COLO668 (cell line): ENCODE measurements at regions not wholly inside any gene's neighbourhood (a gene's known extent, or its start where the extent isn't known, plus 50 kb on each side); places are given as distances from the start of the nearest gene placed in this dataset.

ENCODE experiments used
- DNase-seq: peaks from one replicate; lab custom pipeline; 2025; ENCODE audit not compliant: unreplicated experiment; lab: John Stamatoyannopoulos, UW

GRCh38 chr3:31004025-31004678 is 109.7 kb upstream of the GADL1 start:
- no peak for DNase-seq

- no peak for DNase-seq
These were observed 114.5 kb upstream of the GADL1 start for GRCh38 chr3:31008994-31009393.

GRCh38 chr3:31009881-31010280 is 115.4 kb upstream of the GADL1 start:
- DNase-seq: peak; percentile 13

DNA sequence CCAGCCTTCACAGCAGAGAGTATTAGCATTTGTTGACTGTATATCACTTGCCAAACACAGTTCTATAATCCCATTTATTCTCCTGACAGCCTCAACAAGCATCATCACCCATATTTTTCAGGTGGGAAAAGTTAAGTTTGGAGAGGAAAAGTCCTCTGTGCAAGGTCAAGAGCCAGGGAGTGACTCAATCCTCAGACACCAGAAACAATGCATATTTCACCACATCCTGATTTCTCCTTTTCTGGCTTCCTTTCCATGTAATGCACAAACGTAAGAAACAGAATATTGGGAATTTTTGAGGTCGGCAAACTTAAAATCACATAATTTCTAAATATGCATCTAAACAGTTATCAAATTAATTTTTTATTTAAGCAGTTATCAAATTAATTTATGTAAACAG is 116.0 kb upstream of the GADL1 start:
- DNase-seq: no peak

DNA sequence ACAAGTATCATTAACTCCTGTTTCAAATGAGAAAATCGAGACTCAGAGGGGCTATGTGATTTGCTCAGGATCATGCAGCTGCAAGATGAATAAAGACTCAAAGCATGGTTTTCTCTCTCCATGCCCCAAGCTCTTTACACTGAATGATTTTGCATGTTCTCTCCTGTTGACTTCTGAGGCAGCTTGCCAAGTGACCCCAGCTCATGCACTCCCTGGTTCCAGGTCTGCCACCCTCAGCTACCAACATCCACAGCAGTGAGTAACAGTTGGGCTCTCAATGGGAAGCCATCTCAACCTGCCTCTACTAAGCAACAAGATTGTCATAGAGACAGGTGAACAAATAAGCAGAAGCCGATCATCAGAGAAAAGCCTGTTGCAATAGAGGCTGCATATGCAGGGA is 116.9 kb upstream of the GADL1 start:
- peak; percentile 73 for DNase-seq

DNA sequence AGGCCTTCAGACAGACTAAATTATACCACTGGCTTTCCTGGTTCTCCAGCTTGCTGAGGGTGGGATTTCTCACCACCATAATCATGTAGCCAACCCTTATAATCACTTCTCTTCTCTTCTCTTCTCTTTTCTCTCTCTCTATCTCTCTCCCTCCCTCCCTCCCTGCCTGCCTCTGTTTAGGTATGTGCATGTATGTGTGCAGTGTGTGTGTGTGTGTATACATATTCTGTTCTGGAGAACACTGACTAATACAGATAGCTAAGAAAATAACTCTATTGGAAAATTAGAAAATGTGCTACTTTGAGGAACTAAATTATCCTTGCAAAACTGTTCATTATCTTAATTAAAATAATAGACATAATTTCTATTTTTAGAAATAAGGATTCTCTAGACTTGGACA is 118.6 kb upstream of the GADL1 start:
- no peak for DNase-seq

DNA sequence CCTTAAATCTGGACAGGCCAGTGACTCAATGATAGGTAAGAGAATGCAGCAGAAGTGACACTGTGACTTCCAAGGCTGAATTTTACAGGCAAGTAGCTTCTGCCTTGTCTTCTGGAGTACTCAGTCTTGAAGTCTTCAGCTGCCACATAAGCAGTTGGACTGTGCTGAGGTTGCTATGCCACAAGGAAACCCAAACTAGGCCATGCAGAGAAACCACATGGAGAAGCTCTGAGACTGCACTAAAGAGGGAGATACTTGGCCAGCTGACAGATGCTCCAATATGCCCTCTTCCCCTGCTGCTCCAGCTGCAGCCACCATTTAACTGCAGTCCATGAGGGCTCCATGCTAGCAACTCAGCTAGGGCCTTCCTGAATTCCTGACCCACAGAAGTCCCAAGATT is 119.4 kb upstream of the GADL1 start:
- DNase-seq: no peak

DNA sequence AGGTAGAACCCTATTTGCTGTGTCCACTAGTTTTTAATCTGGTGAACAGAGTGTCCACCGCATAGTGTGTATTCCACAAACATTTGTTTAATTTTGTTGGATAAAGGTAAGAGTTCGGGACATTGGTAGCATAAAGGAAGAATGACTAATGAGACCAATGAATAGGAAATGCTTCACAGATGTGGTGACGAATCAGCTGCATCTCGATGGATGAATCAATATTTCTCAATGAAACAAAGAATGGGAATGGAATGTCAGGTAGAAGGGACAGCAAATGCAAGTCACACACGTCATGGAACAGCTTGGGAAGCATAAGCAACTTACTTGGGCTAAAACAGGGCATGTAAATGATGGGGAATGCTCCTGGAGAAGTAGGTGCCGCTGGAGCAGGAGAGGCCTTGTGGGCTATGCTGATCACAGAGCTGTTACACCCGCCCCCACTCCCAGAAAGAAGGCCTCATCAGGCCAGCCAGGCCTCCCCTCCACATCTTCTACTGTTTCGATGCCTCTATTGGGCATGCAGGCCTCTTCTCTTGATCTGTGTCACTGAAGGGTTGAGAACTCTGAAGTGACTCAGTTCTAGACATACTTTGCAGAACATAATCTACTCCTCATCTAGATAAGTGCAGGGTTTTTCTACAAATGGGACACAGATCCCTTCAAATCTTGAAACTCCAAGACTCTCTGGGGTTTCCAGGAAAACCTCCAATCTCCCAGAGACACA is 120.0 kb upstream of the GADL1 start:
- DNase-seq: no peak

GRCh38 chr3:31016196-31016595 is 121.7 kb upstream of the GADL1 start:
- no peak for DNase-seq

- DNase-seq: no peak
These were observed 128.3 kb upstream of the GADL1 start for GRCh38 chr3:31022716-31023115.

DNA sequence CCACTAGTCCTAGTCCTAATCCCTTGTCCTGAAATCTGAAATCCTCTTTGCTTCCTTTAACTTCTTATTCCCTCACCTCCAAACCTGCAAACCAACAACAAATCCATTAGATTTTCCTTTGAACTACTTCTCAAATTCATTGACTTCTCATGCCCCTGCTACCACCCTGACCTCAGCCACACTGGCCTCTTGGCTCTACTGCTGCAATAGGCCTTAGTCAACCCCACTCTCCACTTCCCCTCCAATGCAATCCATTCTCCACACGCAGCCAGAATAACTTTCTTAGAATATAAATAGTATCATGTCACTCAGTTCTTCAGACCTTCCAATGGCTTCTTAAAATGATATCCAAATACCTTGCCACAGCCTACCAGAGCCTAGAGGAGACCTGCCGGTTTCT is 131.1 kb upstream of the GADL1 start:
- no peak for DNase-seq

- no peak for DNase-seq
These were observed 132.8 kb upstream of the GADL1 start for GRCh38 chr3:31027191-31027761.

GRCh38 chr3:31027914-31028313 is 133.5 kb upstream of the GADL1 start:
- no peak for DNase-seq

DNA sequence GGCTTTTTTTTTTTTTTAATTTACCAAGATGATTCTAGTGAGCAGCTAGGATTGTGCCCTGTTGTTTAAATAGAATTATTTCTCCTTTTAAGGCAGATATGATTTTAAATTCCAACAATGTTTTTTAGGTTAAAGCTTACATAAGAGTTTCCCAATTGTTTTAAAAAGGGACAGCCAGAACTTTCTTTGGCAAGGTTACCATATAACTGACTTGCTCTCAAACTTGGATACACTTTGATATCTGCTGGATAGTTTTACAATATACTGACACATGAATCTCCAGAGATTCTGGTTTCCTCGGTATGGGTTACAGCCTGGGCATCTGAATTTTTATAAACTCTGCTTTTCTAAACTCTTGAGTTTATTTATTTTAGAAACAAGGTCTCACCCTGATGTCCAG is 134.3 kb upstream of the GADL1 start:
- DNase-seq: no peak

DNA sequence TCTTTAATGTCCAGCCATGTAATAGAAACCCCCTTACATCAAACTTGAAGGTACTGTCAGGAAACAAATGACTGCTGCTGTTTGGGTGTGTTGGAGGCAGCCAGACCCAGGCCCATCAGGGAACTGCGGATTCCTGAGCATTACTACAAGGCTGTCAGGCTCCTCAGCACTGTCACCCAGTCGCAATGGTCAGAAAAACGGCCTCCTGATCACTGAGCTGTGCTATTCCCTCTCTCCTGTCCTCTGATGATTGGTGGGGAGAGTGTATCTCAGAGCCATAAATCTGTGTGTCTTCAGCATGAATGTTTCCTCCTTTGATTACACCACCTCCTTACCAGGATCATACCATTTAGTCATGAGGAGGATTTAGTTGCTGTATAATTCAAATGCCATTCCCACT is 135.2 kb upstream of the GADL1 start:
- no peak for DNase-seq

DNA sequence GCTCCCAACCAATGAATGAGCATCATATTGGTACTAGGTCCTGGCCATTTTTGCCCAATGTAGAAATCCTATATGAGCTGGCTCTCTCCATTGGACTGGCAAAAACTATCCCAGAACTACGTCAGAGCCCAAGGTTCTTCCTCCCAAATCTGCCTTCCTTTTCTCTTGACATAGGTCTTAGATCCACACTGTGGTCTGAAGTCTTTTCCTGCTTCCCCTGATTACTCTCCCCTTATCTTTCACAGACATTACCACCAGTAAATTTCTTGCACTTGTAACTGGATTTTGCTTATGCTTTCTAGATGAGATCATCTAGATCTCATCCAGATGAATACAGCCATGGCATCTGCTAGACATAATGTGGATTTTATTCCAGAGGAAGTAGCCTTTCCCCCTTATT is 141.2 kb upstream of the GADL1 start:
- no peak for DNase-seq

DNA sequence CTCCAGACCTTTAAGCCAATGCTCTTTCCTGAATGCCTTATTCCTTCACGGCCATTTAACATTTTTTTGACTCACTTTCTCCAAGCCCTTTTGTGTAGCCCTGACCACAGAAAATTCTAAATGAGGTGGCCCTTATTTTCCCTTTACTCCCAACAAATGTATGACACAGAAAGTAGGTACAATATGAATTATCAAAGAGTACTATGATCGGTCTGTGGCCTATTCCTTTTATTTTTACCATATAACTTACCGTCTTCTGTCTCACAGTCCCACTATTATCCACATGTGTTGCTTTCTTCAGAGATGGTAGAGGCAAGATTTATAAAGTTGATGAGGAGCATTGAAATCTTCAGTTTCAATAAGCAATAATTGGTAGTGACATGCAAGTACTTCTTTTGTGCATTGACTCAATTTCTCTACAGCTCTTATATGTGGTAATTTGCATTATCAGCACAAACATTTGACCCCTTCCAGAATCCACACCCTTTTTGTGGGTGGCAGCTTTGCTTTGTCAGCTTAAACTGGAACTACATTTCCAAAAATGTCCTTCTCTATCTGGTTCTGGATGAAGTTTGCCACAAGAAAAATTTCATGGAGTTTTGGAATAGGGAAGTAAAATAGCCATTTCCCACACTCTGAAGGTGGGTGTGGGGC is 143.8 kb upstream of the GADL1 start:
- no peak for DNase-seq

- no peak for DNase-seq
These were observed 144.7 kb upstream of the GADL1 start for GRCh38 chr3:31039145-31039544.

- no peak for DNase-seq
These were observed 146.9 kb upstream of the GADL1 start for GRCh38 chr3:31041161-31041978.

GRCh38 chr3:31043184-31043819 is 148.8 kb upstream of the GADL1 start:
- DNase-seq: no peak

- DNase-seq: no peak
These were observed 153.2 kb upstream of the GADL1 start for GRCh38 chr3:31047673-31048072.
